Stimulated activated CD4-positive, alpha-beta T cell treated with anti-CD3 and anti-CD28 coated beads, Interleukin-2, amount 100 ng/mL, for 24 hours (primary cell): ENCODE measurements at regions not wholly inside any gene's neighbourhood (a gene's known extent, or its start where the extent isn't known, plus 50 kb on each side); places are given as distances from the start of the nearest gene placed in this dataset.
"Not testable (repeated sequence)": the region's sequence is repeated elsewhere in the genome, so short reads cannot be mapped to it uniquely, and the experiment has no call there.

Experiments used
- DNase-seq, 2 donors: peaks; one replicate each; pipeline ENCODE4 v3.0.0-alpha.2; 2020

DNA sequence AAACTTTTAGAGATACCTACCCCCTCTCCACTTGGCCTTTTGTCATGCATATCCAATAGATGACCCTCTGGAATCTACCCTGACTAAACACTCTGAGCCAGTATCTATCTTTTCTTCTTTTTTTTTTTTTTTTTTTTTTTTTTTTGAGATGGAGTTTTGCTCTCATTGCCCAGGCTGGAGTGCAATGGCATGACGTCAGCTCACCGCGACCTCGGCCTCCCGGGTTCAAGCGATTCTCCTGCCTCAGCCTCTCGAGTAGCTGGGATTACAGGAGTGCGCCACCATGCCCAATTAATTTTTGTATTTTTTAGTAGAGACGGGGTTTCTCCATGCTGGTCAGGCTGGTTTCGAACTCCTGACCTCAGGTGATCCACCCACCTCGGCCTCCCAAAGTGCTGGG is 50.8 kb upstream of the GRIN2B start:
- DNase-seq: not testable (repeated sequence)

DNA sequence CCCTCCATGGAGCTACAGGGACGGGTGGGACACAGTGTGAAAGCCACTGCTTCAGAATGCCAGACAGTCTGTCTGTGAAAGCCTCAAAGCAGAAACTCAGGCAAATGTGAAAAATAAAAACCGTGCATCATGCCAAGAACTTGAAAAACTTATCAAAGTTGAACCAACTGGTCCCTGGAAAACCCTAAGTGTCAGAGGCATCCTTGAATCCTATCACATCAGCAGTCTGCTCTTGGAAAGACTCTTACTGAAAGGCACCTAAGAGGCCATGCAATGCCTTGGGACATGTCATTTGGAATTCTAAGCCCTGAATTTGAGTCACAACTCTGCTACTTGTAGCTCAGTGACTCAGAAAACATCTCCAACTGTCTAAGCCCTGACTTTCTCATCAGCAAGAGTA is 62.4 kb upstream of the GRIN2B start:
- no peak for DNase-seq

- DNase-seq: no peak
Measured at GRCh38 chr12:14048941-14049545, 67.6 kb upstream of the GRIN2B start.

DNA sequence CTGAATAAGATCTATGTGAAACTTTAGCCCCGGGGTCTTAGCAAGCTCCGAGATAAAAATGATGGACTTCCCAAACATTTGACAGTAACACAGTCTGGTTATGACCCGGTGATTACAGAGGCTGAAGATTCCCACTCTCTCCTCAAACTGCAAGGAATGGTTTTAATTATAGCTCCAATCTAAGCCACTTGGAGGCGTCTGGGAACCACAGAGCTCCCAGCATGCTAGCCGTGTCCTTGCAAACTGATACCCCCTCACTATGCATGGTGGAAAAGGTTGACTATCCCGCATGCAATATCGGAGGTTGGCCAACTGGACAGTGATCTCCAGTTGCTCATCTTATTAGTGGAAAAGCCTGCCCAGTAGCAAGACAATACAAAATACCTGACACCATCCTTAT is 76.5 kb upstream of the GRIN2B start:
- no peak for DNase-seq

DNA sequence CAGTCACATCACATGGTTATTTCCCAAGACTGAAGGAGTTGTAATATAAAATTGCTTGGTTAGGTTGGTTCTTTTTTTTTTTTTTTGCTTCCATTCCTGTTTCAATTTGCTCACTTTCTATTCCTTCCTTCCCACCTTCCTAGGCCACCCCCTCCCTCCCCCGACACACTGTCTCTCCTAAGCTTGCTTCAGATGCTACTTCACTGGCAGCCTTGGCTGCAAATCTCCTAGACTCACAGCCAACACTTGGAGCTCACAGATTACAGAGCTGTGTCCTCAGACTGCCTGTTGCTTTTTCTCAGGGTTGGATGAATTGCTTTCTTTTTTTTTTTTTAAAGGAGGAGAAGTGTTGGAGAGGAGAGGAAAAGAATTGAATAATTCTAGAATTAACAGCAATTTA is 77.3 kb upstream of the GRIN2B start:
- no peak for DNase-seq

- DNase-seq: no peak
Measured at GRCh38 chr12:14059548-14059947, 78.1 kb upstream of the GRIN2B start.

- no peak for DNase-seq
Measured at GRCh38 chr12:14065616-14066015, 84.2 kb upstream of the GRIN2B start.

DNA sequence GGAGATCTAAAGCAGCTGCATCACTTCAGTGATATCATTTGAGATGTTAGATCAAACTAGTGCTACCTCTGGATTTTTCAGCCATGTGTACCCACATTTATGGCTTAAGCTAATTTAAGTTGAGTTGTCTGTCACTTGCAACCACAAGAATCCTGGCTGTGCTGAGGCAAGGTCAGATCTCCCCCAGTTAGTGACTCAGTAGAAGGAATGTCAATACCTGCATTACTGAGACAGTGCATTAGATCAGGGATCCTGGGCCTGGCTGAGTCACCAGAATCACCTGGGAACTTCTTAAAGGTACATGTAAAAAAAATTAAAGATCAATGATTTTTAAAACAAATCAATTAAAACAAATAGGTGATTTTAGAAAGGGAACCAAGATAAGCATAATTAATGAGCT is 84.6 kb upstream of the GRIN2B start:
- DNase-seq: no peak

- DNase-seq: no peak
Measured at GRCh38 chr12:14068961-14069360, 87.6 kb upstream of the GRIN2B start.

DNA sequence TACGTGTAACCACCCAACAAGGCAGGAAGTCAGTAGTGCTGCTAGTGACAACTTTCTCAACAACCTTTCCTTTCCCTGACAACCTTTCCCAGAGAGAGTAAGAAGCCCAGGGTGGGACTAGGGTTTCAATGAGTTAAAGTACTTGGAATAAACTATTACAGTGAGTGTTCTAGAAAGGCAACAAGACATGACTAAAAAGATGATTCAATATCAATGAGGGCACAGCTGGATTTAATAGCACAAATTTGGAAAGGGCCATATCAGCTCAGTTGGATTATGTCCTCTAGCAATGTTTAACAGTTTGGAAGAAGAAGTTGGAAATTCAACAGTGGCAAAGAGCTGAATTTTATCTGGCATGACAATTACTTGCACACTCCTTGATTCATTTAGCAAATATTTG is 90.4 kb upstream of the GRIN2B start:
- DNase-seq: no peak

- DNase-seq: no peak
Measured at GRCh38 chr12:14072987-14073386, 91.6 kb upstream of the GRIN2B start.

DNA sequence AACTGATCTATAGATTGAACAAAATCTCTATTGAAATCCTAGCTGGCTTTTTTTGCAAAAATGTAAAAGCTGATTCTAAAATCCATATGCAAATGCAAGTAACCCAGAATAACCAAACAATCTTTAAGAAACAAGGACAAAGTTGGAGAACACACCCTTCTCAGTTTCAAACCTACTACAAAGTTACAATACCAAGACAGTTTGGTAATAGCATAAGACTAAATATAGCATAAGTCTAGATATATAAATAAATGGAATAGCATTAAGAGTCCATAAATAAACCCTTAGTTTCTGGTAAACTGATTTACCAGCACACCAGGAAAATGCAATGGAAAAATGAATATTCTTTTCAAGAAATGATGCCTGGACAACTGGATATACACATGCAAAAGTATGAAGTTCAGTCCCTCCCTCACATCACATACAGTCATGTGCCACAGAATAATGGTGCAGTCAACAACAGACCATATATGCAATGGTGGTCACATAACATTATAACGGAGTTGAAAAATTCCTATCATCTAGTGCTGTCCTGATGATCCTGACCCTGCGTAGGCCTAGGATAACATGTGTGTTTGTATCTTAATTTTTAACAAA is 94.5 kb upstream of the GRIN2B start:
- DNase-seq: no peak

DNA sequence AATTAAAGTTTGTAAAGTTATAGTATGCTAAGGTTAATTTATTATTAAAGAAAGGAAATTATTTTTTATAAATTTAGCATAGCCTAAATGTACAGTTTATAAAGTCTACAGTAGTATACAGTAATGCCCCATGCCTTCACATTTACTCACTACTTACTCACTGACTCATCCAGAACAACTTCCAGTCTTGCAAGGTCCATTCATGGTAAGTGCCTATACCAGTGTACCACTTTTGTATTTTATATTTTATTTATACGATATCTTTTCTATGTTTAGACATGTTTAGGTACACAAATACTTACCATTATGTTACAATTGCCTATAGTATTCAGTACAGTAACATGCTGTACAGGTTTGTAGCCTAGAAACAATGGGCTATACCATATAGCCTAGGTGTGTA is 95.1 kb upstream of the GRIN2B start:
- DNase-seq: no peak

GRCh38 chr12:14086838-14087237 is 105.4 kb upstream of the GRIN2B start:
- no peak for DNase-seq

DNA sequence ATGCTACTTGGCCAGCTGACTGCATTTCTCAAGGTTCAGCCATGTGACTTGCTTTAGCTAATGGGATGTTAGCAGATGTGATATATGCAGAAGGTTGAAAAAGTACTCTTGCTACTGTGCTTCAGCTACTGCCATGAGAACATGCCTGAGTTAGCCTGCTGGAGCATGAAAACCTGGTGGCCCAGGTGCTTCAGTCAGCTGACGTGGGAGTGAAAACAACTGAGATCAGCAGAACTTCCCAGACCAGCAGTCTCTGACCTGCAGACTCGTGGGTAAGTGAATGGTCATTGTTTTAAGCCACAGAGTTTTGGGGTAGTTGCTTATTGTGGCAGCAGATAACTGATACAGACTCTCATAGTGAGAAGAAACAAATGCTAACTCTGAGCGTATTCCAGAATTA is 118.6 kb upstream of the GRIN2B start:
- no peak for DNase-seq

DNA sequence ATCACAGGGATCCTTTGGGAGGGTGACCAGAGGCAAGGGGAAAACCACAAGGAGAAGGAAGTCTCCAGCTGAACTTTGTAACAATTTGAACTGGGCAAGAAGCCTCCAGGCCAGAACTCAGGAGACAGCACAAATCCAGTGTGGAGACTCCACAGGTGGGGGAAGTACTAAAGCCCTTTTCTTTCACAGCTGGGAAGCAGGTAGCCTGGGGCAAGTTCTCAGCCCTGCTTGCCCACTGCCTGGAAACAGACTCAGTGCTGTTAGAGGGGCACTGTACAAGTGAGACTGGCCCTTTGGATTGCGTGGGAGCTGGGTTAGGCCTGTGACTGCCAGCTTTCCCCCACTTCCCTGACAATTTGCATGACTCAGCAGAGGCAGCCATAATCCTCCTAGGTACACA is 120.2 kb upstream of the GRIN2B start:
- DNase-seq: not testable (repeated sequence)

DNA sequence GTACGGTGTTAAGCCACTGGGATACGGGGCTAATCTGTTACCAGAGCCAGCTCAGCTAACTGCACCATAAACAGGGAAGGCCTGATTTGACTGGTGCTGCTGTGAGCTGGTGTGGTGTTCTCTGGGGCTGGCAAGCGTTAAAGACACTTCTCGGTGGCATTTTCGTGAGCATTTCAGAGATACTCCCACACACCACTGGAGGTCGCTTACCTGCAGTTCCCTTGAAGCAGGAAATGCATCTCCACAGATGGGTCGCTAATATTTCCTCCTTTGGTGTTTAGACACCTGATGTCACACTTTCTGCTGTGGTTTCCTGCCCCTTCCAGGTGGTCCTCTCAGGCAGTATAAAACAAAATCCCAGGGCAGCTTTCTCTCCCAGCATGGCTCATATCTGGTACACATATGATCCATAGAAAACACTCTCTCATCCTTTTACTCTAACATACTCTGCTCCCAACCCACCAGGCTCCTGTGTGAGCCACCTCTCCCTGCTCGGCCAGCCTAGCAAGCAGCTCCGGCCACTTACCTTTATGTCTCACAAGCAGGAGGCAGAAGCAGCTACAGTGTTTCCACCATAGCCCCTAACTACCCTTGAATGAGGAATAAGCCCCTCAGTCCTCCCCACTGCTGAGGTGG is 129.9 kb upstream of the GRIN2B start:
- DNase-seq: no peak

- DNase-seq: no peak
Measured at GRCh38 chr12:14113031-14113430, 131.6 kb upstream of the GRIN2B start.

- no peak for DNase-seq
Measured at GRCh38 chr12:14126692-14127091, 145.3 kb upstream of the GRIN2B start.

GRCh38 chr12:14129611-14130195 is 148.3 kb upstream of the GRIN2B start:
- DNase-seq: no peak

DNA sequence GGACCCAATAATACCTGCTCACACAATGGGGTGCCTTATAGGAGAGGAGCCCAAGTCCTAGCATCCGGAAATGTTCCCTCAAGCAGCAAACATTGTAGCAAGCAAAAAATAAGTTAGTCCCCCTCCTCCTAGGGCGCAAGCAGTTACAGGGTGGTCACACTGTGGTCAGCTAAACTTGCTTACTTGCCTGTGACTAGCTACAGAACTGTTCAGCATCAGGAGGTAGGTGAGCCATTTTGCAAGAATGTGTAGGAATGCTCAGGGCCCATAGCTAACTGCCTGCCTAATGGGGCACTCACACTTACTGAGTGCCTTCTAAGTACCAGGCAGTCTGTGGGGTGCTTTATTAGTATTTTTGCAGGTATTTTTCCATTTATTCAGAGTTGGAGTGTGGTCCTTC is 154.6 kb upstream of the GRIN2B start:
- DNase-seq: no peak

DNA sequence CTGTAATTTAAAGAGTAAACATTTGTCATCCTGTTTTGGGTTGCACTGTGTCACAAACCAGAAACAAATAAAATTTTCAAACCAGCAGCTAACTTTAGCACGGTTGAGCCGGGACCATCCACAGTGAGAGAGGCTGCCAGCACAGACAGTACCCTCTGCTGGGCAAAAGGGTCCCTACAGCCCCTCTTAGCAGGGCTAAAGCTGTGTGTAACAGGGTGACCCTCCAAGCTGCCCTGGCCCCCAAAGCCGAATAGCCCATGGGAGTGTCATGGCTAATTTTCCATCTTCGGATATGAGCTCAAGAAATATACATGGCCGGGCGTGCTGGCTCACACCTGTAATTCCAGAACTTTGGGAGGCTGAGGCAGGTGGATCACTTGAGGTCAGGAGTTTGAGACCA is 157.1 kb upstream of the GRIN2B start:
- DNase-seq: no peak

- DNase-seq: no peak
Measured at GRCh38 chr12:14148489-14149270, 167.3 kb upstream of the GRIN2B start.

DNA sequence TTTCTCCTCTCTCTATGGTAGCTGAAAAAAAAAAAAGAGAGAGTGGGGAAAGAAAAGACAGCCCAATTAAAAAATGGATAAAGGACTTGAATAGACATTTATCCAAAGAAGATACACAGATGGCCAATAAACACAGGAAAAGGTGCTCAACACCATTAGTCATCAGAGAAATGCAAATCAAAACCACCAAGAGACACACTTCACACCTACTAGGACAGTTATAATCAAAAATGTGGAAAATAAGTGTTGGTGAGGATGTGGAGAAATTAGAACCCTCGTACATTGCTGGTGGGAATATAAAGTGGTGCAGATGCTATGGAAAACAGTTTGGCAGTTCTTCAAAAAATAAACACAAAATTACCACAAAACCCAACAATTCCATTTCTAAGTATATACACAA is 172.4 kb upstream of the GRIN2B start:
- no peak for DNase-seq
